GM19193 (cell line): ENCODE measurements at regions not wholly inside any gene's neighbourhood (a gene's known extent, or its start where the extent isn't known, plus 50 kb on each side); places are given as distances from the start of the nearest gene placed in this dataset.

ENCODE experiments used
- POLR2A ChIP-seq: IDR thresholded peaks from 4 replicates; pipeline ENCODE4 v1.6.1; 2011; ENCODE audit not compliant: insufficient read depth, insufficient read length; ENCODE audit errors: extremely low read depth

- TF ChIP-seq POLR2A, result no peak
Observed at GRCh38 chr15:70225416-70225815, 127.7 kb upstream of the TLE3 start.

GRCh38 chr15:70222606-70223005 lies 124.9 kb upstream of the TLE3 start:
- no peak for TF ChIP-seq POLR2A

- no peak for TF ChIP-seq POLR2A
Observed at GRCh38 chr15:70220490-70221096, 122.9 kb upstream of the TLE3 start.

- no peak for TF ChIP-seq POLR2A
Observed at GRCh38 chr15:70219966-70220365, 122.2 kb upstream of the TLE3 start.

- no peak for TF ChIP-seq POLR2A
Observed at GRCh38 chr15:70219256-70219895, 121.7 kb upstream of the TLE3 start.

GRCh38 chr15:70217226-70218160 lies 119.8 kb upstream of the TLE3 start:
- no peak for TF ChIP-seq POLR2A

- no peak for TF ChIP-seq POLR2A
Observed at GRCh38 chr15:70215951-70216350, 118.2 kb upstream of the TLE3 start.

- no peak for TF ChIP-seq POLR2A
Observed at GRCh38 chr15:70214941-70215635, 117.4 kb upstream of the TLE3 start.

- no peak for TF ChIP-seq POLR2A
Observed at GRCh38 chr15:70214276-70214675, 116.6 kb upstream of the TLE3 start.

GRCh38 chr15:70213794-70214193 lies 116.1 kb upstream of the TLE3 start:
- no peak for TF ChIP-seq POLR2A

- TF ChIP-seq POLR2A, result no peak
Observed at GRCh38 chr15:70212963-70213315, 115.2 kb upstream of the TLE3 start.

- no peak for TF ChIP-seq POLR2A
Observed at GRCh38 chr15:70212286-70212962, 114.7 kb upstream of the TLE3 start.

- no peak for TF ChIP-seq POLR2A
Observed at GRCh38 chr15:70210528-70210927, 112.8 kb upstream of the TLE3 start.

GRCh38 chr15:70210076-70210475 lies 112.4 kb upstream of the TLE3 start:
- TF ChIP-seq POLR2A, result no peak
